Peyer's patch (tissue), 4 donors: ENCODE measurements at regions not wholly inside any gene's neighbourhood (a gene's known extent, or its start where the extent isn't known, plus 50 kb on each side); places are given as distances from the start of the nearest gene placed in this dataset.
"Not testable (repeated sequence)": the region's sequence is repeated elsewhere in the genome, so short reads cannot be mapped to it uniquely, and the experiment has no call there.

Experiments
- POLR2A ChIP-seq, 2 donors: fragments of 450-650 bp; IDR thresholded peaks; one replicate each; pipeline ENCODE4 v1.5.1; 2017; ENCODE audit warnings: antibody characterized with exemption in 2 of 2, mild to moderate bottlenecking in 2 of 2, moderate library complexity in 2 of 2
- TF ChIP-seq, protein P1 (sequence below), 6 experiments: fragments of 450-650 bp in 4 of 6; fragments of 200-600 bp in 2 of 6; sonication (generic) in 1 of 6; IDR thresholded peaks; one replicate each; pipeline ENCODE4 v1.5.1; 2017 to 2019; ENCODE audit warnings: antibody characterized with exemption in 6 of 6, mild to moderate bottlenecking in 3 of 6, moderate library complexity in 1 of 6

DNA sequence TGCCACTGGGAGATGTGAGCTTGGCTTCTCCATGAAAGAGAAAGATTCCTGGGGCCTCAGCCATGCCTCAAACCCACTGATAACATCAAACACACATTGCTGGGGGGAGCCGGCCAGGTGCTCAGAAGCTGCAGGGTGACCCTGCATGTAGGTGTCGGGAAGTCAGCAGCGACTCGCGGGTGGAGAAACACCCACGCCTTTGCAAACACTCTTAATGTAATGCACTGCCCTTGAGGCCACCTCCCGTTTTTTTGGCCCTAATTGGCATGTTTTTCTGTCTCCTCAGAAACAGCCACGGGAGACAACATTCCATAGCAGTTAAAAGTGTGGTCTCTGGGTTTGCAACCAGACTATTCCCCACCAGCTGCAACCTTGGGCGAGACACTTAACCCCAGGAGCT lies 119.7 kb downstream of the NPIPA8 start:
- TF ChIP-seq, protein P1, sequence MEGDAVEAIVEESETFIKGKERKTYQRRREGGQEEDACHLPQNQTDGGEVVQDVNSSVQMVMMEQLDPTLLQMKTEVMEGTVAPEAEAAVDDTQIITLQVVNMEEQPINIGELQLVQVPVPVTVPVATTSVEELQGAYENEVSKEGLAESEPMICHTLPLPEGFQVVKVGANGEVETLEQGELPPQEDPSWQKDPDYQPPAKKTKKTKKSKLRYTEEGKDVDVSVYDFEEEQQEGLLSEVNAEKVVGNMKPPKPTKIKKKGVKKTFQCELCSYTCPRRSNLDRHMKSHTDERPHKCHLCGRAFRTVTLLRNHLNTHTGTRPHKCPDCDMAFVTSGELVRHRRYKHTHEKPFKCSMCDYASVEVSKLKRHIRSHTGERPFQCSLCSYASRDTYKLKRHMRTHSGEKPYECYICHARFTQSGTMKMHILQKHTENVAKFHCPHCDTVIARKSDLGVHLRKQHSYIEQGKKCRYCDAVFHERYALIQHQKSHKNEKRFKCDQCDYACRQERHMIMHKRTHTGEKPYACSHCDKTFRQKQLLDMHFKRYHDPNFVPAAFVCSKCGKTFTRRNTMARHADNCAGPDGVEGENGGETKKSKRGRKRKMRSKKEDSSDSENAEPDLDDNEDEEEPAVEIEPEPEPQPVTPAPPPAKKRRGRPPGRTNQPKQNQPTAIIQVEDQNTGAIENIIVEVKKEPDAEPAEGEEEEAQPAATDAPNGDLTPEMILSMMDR (IDR thresholded peaks at IDR 0.05): not testable (repeated sequence)
- not testable (repeated sequence) for TF ChIP-seq POLR2A (IDR thresholded peaks at IDR 0.05)
